ENCODE measurements at regions not wholly inside any gene's neighbourhood (a gene's known extent, or its start where the extent isn't known, plus 50 kb on each side); places are given as distances from the start of the nearest gene placed in this dataset.

GRCh38 chr2:217467331-217467730, 535.5 kb downstream of the TNS1 start:
- H3K9me3 ChIP-seq (ENCODE audit: control insufficient read depth, low read length): no peaks in the 10 kb centered on the region
- H3K36me3 ChIP-seq (ENCODE audit: control insufficient read depth, insufficient read depth, low read length): no peaks in the 10 kb centered on the region
- no peak overlapping the region for H3K27ac ChIP-seq (ENCODE audit: insufficient read depth, low read length, poor library complexity, severe bottlenecking)
- H3K27me3 ChIP-seq (replicated peaks; ENCODE audit: control insufficient read depth, insufficient read depth, low read length, poor library complexity, severe bottlenecking): no peaks in the 10 kb centered on the region
- no peak for DNase-seq
- no peak overlapping the region for H3K4me3 ChIP-seq (ENCODE audit: insufficient read depth, low read depth, low read length, poor library complexity, severe bottlenecking)
- no peaks in the 10 kb centered on the region for H3K4me1 ChIP-seq (ENCODE audit: control insufficient read depth, insufficient read depth, low read length, poor library complexity, severe bottlenecking)

GRCh38 chr2:217466805-217467204, 536.0 kb downstream of the TNS1 start:
- H3K27me3 ChIP-seq (replicated peaks; ENCODE audit: control insufficient read depth, insufficient read depth, low read length, poor library complexity, severe bottlenecking): no peaks in the 10 kb centered on the region
- H3K36me3 ChIP-seq (ENCODE audit: control insufficient read depth, insufficient read depth, low read length): no peaks in the 10 kb centered on the region
- no peak for DNase-seq
- H3K4me1 ChIP-seq (ENCODE audit: control insufficient read depth, insufficient read depth, low read length, poor library complexity, severe bottlenecking): no peaks in the 10 kb centered on the region
- no peaks in the 10 kb centered on the region for H3K9me3 ChIP-seq (ENCODE audit: control insufficient read depth, low read length)
- no peak overlapping the region for H3K27ac ChIP-seq (ENCODE audit: insufficient read depth, low read length, poor library complexity, severe bottlenecking)
- H3K4me3 ChIP-seq (ENCODE audit: insufficient read depth, low read depth, low read length, poor library complexity, severe bottlenecking): no peak overlapping the region

- H3K9me3 ChIP-seq (ENCODE audit: control insufficient read depth, low read length): no peaks in the 10 kb centered on the region
- no peak overlapping the region for H3K27ac ChIP-seq (ENCODE audit: insufficient read depth, low read length, poor library complexity, severe bottlenecking)
- H3K4me1 ChIP-seq (ENCODE audit: control insufficient read depth, insufficient read depth, low read length, poor library complexity, severe bottlenecking): no peaks in the 10 kb centered on the region
- H3K36me3 ChIP-seq (ENCODE audit: control insufficient read depth, insufficient read depth, low read length): no peaks in the 10 kb centered on the region
- peaks cover 3% of the 10 kb centered on the region for H3K27me3 ChIP-seq (replicated peaks; ENCODE audit: control insufficient read depth, insufficient read depth, low read length, poor library complexity, severe bottlenecking)
- no peak for DNase-seq
- H3K4me3 ChIP-seq (ENCODE audit: insufficient read depth, low read depth, low read length, poor library complexity, severe bottlenecking): no peak overlapping the region
Measured at GRCh38 chr2:217466104-217466503, 536.7 kb downstream of the TNS1 start.

- no peaks in the 10 kb centered on the region for H3K36me3 ChIP-seq (ENCODE audit: control insufficient read depth, insufficient read depth, low read length)
- no peaks in the 10 kb centered on the region for H3K9me3 ChIP-seq (ENCODE audit: control insufficient read depth, low read length)
- H3K27ac ChIP-seq (ENCODE audit: insufficient read depth, low read length, poor library complexity, severe bottlenecking): no peak overlapping the region
- DNase-seq: no peak
- H3K4me3 ChIP-seq (ENCODE audit: insufficient read depth, low read depth, low read length, poor library complexity, severe bottlenecking): no peak overlapping the region
- H3K27me3 ChIP-seq (replicated peaks; ENCODE audit: control insufficient read depth, insufficient read depth, low read length, poor library complexity, severe bottlenecking): peaks cover 3% of the 10 kb centered on the region
- H3K4me1 ChIP-seq (ENCODE audit: control insufficient read depth, insufficient read depth, low read length, poor library complexity, severe bottlenecking): no peaks in the 10 kb centered on the region
Measured at GRCh38 chr2:217465100-217465499, 537.7 kb downstream of the TNS1 start.

- peaks cover 3% of the 10 kb centered on the region for H3K27me3 ChIP-seq (replicated peaks; ENCODE audit: control insufficient read depth, insufficient read depth, low read length, poor library complexity, severe bottlenecking)
- H3K4me1 ChIP-seq (ENCODE audit: control insufficient read depth, insufficient read depth, low read length, poor library complexity, severe bottlenecking): no peaks in the 10 kb centered on the region
Measured at GRCh38 chr2:217463402-217464075, 539.3 kb downstream of the TNS1 start.

GRCh38 chr2:217462121-217462520, 540.7 kb downstream of the TNS1 start:
- H3K4me1 ChIP-seq (ENCODE audit: control insufficient read depth, insufficient read depth, low read length, poor library complexity, severe bottlenecking): no peaks in the 10 kb centered on the region
- H3K36me3 ChIP-seq (ENCODE audit: control insufficient read depth, insufficient read depth, low read length): no peaks in the 10 kb centered on the region
- peaks cover 3% of the 10 kb centered on the region for H3K27me3 ChIP-seq (replicated peaks; ENCODE audit: control insufficient read depth, insufficient read depth, low read length, poor library complexity, severe bottlenecking)
- H3K9me3 ChIP-seq (ENCODE audit: control insufficient read depth, low read length): no peaks in the 10 kb centered on the region
- no peak overlapping the region for H3K27ac ChIP-seq (ENCODE audit: insufficient read depth, low read length, poor library complexity, severe bottlenecking)
- no peak for DNase-seq
- H3K4me3 ChIP-seq (ENCODE audit: insufficient read depth, low read depth, low read length, poor library complexity, severe bottlenecking): no peak overlapping the region

More at GRCh38 chr2:217463402-217464075, 539.3 kb downstream of the TNS1 start:
- Histone ChIP-seq H3K9me3 (ENCODE audit: control insufficient read depth, low read length) (no peaks in the 10 kb centered on the region), H3K27ac (ENCODE audit: insufficient read depth, low read length, poor library complexity, severe bottlenecking) (no peak overlapping the region), H3K4me3 (ENCODE audit: insufficient read depth, low read depth, low read length, poor library complexity, severe bottlenecking) (no peak overlapping the region), H3K36me3 (ENCODE audit: control insufficient read depth, insufficient read depth, low read length) (no peaks in the 10 kb centered on the region)
- no peak for DNase-seq

GRCh38 chr2:217461674-217462073, 541.1 kb downstream of the TNS1 start:
- Histone ChIP-seq H3K36me3 (ENCODE audit: control insufficient read depth, insufficient read depth, low read length) (no peaks in the 10 kb centered on the region), H3K27me3 (replicated peaks; ENCODE audit: control insufficient read depth, insufficient read depth, low read length, poor library complexity, severe bottlenecking) (peaks cover 3% of the 10 kb centered on the region)

GRCh38 chr2:217459680-217460405, 543.0 kb downstream of the TNS1 start:
- Histone ChIP-seq H3K27me3 (replicated peaks; ENCODE audit: control insufficient read depth, insufficient read depth, low read length, poor library complexity, severe bottlenecking) (peaks cover 3% of the 10 kb centered on the region), H3K4me3 (ENCODE audit: insufficient read depth, low read depth, low read length, poor library complexity, severe bottlenecking) (no peak overlapping the region), H3K36me3 (ENCODE audit: control insufficient read depth, insufficient read depth, low read length) (no peaks in the 10 kb centered on the region), H3K27ac (ENCODE audit: insufficient read depth, low read length, poor library complexity, severe bottlenecking) (no peak overlapping the region), H3K9me3 (ENCODE audit: control insufficient read depth, low read length) (no peaks in the 10 kb centered on the region), H3K4me1 (ENCODE audit: control insufficient read depth, insufficient read depth, low read length, poor library complexity, severe bottlenecking) (no peaks in the 10 kb centered on the region)
- DNase-seq: no peak

More at GRCh38 chr2:217461674-217462073, 541.1 kb downstream of the TNS1 start:
- H3K4me3 ChIP-seq (ENCODE audit: insufficient read depth, low read depth, low read length, poor library complexity, severe bottlenecking): no peak overlapping the region
- H3K9me3 ChIP-seq (ENCODE audit: control insufficient read depth, low read length): no peaks in the 10 kb centered on the region
- no peak overlapping the region for H3K27ac ChIP-seq (ENCODE audit: insufficient read depth, low read length, poor library complexity, severe bottlenecking)
- H3K4me1 ChIP-seq (ENCODE audit: control insufficient read depth, insufficient read depth, low read length, poor library complexity, severe bottlenecking): no peaks in the 10 kb centered on the region
- DNase-seq: no peak

GRCh38 chr2:217459016-217459415, 543.8 kb downstream of the TNS1 start:
- Histone ChIP-seq H3K4me3 (ENCODE audit: insufficient read depth, low read depth, low read length, poor library complexity, severe bottlenecking) (no peak overlapping the region), H3K27me3 (replicated peaks; ENCODE audit: control insufficient read depth, insufficient read depth, low read length, poor library complexity, severe bottlenecking) (peaks cover 3% of the 10 kb centered on the region), H3K9me3 (ENCODE audit: control insufficient read depth, low read length) (no peaks in the 10 kb centered on the region), H3K36me3 (ENCODE audit: control insufficient read depth, insufficient read depth, low read length) (no peaks in the 10 kb centered on the region), H3K4me1 (ENCODE audit: control insufficient read depth, insufficient read depth, low read length, poor library complexity, severe bottlenecking) (no peaks in the 10 kb centered on the region), H3K27ac (ENCODE audit: insufficient read depth, low read length, poor library complexity, severe bottlenecking) (no peak overlapping the region)
- DNase-seq: no peak

GRCh38 chr2:217456016-217456415, 546.8 kb downstream of the TNS1 start:
- no peaks in the 10 kb centered on the region for H3K4me1 ChIP-seq (ENCODE audit: control insufficient read depth, insufficient read depth, low read length, poor library complexity, severe bottlenecking)
- no peaks in the 10 kb centered on the region for H3K27me3 ChIP-seq (replicated peaks; ENCODE audit: control insufficient read depth, insufficient read depth, low read length, poor library complexity, severe bottlenecking)
- H3K9me3 ChIP-seq (ENCODE audit: control insufficient read depth, low read length): no peaks in the 10 kb centered on the region
- no peak overlapping the region for H3K4me3 ChIP-seq (ENCODE audit: insufficient read depth, low read depth, low read length, poor library complexity, severe bottlenecking)
- no peaks in the 10 kb centered on the region for H3K36me3 ChIP-seq (ENCODE audit: control insufficient read depth, insufficient read depth, low read length)
- H3K27ac ChIP-seq (ENCODE audit: insufficient read depth, low read length, poor library complexity, severe bottlenecking): no peak overlapping the region
- no peak for DNase-seq
